ENCODE measurements at regions not wholly inside any gene's neighbourhood (a gene's known extent, or its start where the extent isn't known, plus 50 kb on each side); places are given as distances from the start of the nearest gene placed in this dataset.
A peak's percentile ranks its signal among the peaks of the same experiment; 100 is the strongest.
"Not testable (repeated sequence)": the region's sequence is repeated elsewhere in the genome, so short reads cannot be mapped to it uniquely, and the experiment has no call there.

DNA sequence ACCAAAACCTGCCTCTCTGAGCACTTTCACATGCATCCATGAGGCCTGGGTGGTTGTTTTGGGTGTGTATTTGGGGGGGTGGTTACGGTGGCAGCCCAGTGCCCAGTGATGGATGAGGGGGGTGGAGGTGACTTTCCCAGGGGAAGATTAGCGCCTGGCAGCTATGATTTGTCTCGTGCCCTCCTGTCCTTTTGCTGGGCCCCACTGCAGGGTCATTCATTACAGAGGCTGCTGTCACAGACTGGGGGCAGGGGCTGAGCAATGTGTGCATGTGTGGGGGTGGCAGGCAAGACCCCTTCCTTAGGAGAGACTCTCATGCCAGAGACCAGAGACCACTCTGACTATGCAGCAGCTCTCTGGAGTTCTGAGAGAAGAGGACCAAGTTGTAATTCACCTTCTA, 93.7 kb downstream of the MRM1 start:
- no peak for DNase-seq (ENCODE audit: low read depth in 2 of 2)

DNA sequence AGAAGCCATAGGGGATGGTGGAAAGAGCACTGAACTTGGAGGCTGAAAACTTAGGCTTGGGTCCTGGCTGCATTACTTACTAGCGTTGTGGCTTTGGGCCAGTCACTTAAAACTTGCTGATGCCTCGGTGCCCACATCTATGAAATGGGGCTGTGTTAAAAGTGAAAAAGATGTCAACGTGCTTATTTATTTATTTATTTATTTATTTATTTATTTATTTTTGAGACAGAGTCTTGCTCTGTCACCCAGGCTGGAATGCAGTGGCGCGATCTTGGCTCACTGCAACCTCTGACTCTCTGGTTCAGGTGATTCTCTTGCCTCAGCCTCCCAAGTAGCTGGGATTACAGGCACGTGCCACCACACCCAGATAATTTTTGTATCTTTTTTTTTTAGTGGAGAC, 94.3 kb downstream of the MRM1 start:
- DNase-seq (ENCODE audit: low read depth in 2 of 2): not testable (repeated sequence)

GRCh38 chr17:36696805-36697204, 95.4 kb downstream of the MRM1 start:
- DNase-seq (ENCODE audit: low read depth in 2 of 2): no peak

GRCh38 chr17:36697903-36698530, 96.6 kb downstream of the MRM1 start:
- no peak for DNase-seq (ENCODE audit: low read depth in 2 of 2)

DNA sequence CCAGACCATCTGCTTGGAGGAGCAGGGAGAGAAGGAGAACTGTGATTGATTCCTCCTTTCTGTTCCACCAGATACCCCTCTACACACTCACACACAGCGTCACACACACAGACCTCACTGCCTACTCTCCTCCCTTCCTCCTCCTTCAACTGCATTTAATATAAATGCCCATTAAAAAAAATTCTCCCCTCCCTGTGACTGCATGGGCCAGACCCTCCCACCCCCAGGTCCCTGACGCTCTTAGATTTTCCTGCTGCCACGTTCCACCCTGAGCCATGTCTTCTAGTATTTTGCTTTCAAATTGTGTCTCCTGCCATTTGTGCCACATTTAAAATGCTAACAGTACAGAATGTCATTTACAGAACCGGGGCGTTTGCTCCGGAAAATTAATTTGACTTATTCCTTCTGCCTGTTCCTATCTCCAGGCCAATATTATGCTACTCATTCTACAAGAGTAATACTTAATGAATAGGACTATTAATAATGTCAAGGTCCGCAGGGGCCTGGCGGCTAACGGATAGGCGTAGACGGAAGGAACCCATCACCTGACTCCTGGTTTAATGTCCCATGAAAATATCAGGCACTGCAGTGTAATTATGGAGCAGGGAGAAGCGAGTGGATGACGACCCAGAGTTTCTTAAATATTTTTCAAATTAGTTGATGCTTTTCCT, 100.2 kb downstream of the MRM1 start:
- DNase-seq (ENCODE audit: low read depth in 2 of 2): no peak

GRCh38 chr17:36702636-36703035, 101.3 kb downstream of the MRM1 start:
- no peak for DNase-seq (ENCODE audit: low read depth in 2 of 2)

- peak; percentile 29 to 32 for DNase-seq (ENCODE audit: low read depth in 2 of 2)
These were observed 102.5 kb downstream of the MRM1 start for GRCh38 chr17:36703860-36704266.

GRCh38 chr17:36705283-36705795, 104.0 kb downstream of the MRM1 start:
- DNase-seq (ENCODE audit: low read depth in 2 of 2): no peak

DNA sequence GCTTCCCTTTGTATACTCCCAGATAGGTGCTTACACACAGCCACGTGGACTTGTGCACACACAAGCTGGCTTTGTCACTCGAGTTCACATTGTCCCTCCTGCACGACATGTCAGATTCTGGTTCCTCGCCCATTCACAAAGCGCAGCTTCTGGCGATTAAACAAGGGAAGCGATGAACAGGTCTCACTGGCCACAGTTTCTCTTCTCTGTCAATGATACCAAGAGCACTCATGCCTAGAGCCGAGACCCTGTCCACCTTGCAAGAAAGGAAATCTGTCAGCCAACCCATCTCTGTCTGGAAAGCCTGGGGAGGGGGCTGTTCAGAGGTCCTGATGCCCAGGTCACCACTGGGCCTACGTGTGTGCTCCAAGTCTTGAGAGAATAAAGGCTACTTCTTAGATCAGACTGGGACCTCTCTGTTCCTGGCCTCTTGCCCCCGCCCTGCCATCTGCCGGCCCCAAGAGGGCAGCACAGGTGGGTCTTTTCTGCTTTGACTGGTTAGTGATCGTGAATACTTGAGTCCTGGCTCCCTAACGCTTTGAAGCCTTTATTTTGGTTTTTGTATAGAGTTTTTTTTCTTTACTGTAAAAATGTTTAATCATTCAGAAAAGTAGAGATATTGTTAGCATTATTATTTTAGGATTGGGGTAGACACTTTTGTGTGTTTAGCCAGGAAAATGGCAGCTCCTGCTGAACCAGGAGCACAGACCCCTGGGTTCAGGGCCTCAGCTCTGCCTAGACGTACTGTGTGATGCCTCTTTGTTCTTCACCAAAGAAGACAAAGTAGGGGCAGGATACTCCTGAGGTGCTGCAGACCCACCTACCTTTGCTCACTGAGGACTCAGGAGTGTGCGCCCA, 104.7 kb downstream of the MRM1 start:
- DNase-seq (ENCODE audit: low read depth in 2 of 2): peak; percentile 31 to 34

- DNase-seq (ENCODE audit: low read depth in 2 of 2): no peak
These were observed 106.5 kb downstream of the MRM1 start for GRCh38 chr17:36707904-36708303.

DNA sequence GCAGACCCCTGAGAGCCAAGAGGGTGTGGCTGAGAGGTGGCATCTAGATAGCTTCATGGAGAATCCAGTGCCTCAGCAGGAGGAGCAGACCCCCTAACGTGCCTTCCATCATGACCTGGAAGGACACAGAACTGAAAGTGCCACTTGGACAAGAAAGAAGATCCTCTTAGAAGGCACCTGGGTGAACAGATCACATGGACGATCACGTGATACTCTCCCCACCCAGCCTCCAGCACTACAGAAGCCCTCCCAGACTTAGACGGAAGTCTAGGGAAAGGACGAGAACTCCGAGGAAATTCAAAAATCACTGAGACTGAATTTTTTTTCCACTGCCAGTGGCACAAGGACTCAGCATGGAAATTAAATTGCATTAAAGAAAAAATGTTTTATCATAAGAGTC, 113.4 kb downstream of the MRM1 start:
- no peak for DNase-seq (ENCODE audit: low read depth in 2 of 2)

- DNase-seq (ENCODE audit: low read depth in 2 of 2): no peak
These were observed 114.6 kb downstream of the MRM1 start for GRCh38 chr17:36715951-36716350.

DNA sequence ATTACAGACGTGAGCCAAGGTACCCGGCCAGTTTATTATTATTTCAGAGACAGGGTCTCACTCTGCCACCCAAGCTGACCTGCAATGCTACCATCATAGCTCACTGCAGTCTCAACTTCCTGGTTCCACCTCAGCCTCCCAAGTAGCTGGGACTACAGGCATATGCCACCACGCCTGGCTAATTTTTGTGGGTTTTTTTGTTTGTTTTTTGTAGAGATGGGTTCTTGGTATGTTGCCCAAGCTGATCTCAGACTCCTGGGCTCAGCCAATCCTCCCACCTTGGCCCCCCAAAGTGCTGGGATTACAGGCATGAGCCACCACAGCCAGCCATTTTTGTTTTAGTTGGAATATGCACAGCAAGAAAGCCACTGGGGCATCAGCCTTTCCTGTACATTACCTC, 115.7 kb downstream of the MRM1 start:
- no peak for DNase-seq (ENCODE audit: low read depth in 2 of 2)

- no peak for DNase-seq (ENCODE audit: low read depth in 2 of 2)
These were observed 118.7 kb downstream of the MRM1 start for GRCh38 chr17:36720131-36720530.

DNA sequence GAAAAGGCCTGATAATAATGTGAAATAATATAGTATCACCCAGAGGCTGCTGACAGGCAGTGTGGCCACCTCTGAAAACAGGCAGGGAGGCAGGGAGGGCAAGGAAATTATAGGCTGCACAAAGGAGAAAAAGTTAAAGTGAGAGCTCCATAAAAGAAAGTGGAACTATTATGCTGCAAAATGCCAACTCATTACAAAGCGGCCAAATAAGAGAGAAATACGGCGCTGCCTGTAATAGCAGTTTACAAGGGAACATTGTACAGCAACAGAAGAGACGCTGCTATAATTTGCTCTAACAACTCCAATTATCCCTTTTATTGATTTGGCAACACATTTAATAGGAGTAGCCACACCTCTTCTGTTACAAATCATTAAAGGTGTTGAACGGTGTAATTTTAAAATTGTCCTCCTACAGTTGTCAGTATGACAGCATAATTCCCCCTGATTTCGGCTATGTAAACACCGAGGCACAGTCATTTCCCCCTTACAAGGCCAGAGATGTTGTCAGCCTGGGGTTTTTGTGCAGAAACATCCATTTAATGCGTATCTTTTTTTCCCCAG, 120.3 kb downstream of the MRM1 start:
- peak in 1 of 2 donors; percentile 26 for DNase-seq (ENCODE audit: low read depth in 2 of 2)

DNA sequence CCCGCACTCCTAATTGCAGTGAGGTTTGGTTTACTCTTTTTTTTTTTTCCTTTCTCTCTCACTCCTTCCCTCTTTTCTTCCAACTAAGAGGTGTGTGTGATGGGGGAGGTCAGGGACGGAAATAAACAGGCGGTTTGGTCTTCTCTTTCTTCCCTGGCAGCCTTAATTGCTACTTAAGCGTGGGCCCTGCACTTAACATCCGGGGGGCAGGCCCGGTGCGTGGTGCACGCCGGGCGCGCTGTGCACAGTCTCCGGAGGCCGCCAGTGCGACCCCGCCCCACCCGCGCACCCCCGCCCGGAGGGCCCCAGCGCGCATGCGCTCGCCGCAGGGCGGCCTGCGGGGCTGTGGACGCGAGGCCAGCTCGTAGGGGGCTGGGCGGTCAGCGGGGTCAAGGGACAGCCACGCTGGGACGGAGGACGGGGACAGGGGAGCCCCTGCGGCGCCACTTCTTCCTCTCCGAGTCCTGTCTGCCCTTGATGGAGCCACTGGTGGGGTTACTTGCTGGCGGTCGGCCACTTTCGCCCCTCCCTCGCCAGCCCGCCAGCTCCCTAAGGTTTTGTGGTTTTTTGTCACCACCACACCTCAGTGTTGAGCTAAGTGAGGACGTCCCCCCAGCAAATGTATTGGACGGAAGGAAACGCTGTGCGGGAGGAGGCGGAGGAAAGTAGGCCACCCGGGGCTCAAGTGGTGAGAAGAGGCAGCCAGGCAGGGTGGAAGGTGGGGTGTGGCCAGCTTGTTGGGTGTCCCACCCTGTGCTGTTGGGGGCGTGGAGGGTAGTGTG, 120.9 kb downstream of the MRM1 start:
- peak; percentile 66 to 67 for DNase-seq (ENCODE audit: low read depth in 2 of 2)

GRCh38 chr17:36722903-36723263, 121.5 kb downstream of the MRM1 start:
- no peak for DNase-seq (ENCODE audit: low read depth in 2 of 2)

GRCh38 chr17:36723459-36724025, 122.2 kb downstream of the MRM1 start:
- DNase-seq (ENCODE audit: low read depth in 2 of 2): no peak

GRCh38 chr17:36726199-36726598, 124.8 kb downstream of the MRM1 start:
- no peak for DNase-seq (ENCODE audit: low read depth in 2 of 2)

GRCh38 chr17:36727052-36727451, 125.7 kb downstream of the MRM1 start:
- DNase-seq (ENCODE audit: low read depth in 2 of 2): no peak

DNA sequence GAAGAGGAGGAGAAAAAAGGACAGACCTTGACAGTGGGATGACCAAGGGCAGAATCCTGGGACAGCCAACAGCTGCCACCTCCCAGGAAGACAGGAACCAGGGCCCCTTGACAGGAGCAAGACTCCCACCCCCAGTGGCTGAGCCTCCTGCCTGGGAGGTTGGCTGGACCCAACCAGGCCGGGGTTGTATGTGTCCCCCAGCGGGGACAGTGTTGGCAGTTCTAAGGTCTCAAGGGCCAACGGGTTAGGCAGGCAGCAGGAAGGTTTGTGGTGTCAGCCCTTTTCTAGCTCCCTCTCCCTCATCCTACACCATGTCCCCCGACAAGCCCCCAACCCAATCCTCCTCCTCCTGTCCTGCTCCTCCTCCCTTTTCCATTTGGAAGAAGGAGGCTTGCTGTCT, 126.2 kb downstream of the MRM1 start:
- no peak for DNase-seq (ENCODE audit: low read depth in 2 of 2)
